PC-3 (cell line): ENCODE measurements at regions not wholly inside any gene's neighbourhood (a gene's known extent, or its start where the extent isn't known, plus 50 kb on each side); places are given as distances from the start of the nearest gene placed in this dataset.

ENCODE experiments used
- EZH2phosphoT487 ChIP-seq: fragments of 300-600 bp; sonication (generic); IDR thresholded peaks from 2 replicates; pipeline ENCODE4 v1.6.1; 2018; ENCODE audit warnings: mild to moderate bottlenecking, antibody characterized with exemption, low read length, borderline replicate concordance
- TF ChIP-seq, protein P1 (sequence below): fragments of 300-600 bp; sonication (generic); conservative IDR thresholded peaks from 2 replicates; pipeline ENCODE4 v1.5.1; 2017; ENCODE audit warnings: antibody characterized with exemption, low read depth, mild to moderate bottlenecking, low read length

DNA sequence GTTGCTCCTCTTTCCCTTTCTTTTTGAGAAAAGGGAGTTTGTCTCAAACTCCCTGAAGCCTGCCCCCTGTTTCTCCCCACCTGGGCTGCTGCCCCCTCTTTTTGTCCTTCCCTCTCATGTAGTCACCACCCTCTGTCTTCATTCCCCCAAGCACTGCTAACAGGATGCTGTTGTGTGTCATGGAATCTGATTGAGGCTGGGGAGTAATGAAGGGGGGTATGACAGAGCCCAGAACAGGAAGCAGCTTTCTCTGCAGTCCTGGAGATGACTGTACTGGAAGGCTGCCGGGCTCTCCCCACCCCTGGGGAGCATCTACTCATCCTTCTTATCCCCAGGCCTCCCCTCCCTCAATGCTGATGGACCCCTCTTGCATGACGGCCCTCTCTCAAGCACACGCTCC, 181.6 kb downstream of the ABHD5 start:
- TF ChIP-seq, protein P1, sequence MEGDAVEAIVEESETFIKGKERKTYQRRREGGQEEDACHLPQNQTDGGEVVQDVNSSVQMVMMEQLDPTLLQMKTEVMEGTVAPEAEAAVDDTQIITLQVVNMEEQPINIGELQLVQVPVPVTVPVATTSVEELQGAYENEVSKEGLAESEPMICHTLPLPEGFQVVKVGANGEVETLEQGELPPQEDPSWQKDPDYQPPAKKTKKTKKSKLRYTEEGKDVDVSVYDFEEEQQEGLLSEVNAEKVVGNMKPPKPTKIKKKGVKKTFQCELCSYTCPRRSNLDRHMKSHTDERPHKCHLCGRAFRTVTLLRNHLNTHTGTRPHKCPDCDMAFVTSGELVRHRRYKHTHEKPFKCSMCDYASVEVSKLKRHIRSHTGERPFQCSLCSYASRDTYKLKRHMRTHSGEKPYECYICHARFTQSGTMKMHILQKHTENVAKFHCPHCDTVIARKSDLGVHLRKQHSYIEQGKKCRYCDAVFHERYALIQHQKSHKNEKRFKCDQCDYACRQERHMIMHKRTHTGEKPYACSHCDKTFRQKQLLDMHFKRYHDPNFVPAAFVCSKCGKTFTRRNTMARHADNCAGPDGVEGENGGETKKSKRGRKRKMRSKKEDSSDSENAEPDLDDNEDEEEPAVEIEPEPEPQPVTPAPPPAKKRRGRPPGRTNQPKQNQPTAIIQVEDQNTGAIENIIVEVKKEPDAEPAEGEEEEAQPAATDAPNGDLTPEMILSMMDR: no peak
- TF ChIP-seq EZH2phosphoT487: no peak
